ENCODE measurements at regions not wholly inside any gene's neighbourhood (a gene's known extent, or its start where the extent isn't known, plus 50 kb on each side); places are given as distances from the start of the nearest gene placed in this dataset.

DNA sequence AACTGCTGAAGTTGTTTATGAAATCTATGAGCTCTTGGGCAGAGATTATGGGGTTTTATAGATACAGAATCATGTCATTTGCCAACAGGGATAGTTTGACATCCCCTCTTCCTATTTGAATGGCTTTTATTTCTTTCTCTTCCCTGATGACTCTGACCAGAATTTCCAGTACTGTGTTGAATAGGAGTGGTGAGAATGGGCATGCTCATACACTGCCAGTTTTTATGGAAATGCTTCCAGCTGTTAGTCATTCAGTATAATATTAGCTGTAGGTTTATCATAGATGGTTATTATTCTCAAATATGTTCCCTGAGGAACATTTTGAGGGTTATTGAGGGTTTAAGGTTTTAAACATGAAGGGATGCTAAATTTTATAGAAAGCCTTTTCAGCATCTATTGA lies 121.2 kb downstream of the NR4A2 start:
- TF ChIP-seq CTCF (conservative IDR thresholded peaks at IDR 0.05; ENCODE audit: low read depth, low read length) (no peak), EZH2 (IDR thresholded peaks at IDR 0.05; ENCODE audit: low read length, unreplicated experiment) (no peak), EZH2phosphoT487 (IDR thresholded peaks at IDR 0.05; ENCODE audit: borderline replicate concordance, low read length) (no peak)
